ENCODE measurements at regions not wholly inside any gene's neighbourhood (a gene's known extent, or its start where the extent isn't known, plus 50 kb on each side); places are given as distances from the start of the nearest gene placed in this dataset.

DNA sequence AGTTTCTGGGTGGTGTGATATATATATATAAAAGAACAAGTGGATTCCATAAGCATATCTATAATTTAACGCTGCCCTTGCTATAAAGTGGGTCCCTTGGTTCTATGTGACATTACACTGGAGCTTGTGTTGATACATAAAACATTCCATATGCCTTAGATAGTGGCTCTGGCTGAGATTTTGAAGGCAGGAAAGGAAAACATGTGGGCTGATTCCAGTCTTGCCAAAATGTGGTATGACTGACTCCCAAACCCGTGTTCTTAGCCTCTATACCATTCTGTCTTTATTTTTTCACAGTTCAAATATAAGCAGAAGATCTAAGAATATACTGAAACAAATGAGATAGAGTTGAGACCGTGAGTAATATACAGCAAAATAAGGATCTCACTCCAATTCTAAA lies 522.8 kb upstream of the LRRC4C start:
- no peak for DNase-seq

DNA sequence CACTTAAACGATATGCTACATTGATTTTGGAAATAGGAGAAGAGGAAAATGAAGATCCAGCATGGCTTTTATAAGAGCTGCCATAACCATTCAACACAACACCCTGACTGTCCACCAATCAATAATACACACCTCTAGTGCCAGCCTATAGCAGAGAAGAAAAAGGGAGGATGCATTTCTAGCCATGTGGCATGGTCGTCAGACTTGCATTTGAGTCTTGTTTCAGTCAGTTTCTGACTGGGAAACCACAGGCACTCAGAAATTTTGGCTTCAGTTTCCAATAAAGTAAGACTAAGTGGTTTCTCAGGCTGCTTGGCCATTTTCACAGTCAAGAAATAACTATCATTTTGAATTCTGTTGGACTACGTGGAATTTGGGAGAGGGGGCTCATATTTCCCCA lies 523.5 kb upstream of the LRRC4C start:
- DNase-seq = no peak

DNA sequence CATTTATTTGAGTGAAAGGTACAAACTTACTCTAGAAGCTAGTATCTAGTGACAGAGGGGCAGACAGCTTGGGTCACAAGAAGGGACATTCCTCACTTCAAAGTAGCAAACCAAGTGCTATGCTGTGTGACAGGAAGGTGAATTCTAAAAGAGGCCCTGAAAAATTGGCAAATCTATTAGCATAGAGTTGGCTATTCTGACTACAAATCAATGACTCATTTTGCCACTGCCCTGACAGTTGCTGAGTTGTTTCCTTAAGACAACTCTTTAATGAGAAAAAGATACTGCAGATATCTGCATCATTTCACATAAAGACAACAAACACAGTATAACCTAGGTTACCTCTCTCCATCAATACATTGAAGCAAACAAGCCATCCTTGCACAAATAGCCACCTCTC lies 524.0 kb upstream of the LRRC4C start:
- no peak for DNase-seq

DNA sequence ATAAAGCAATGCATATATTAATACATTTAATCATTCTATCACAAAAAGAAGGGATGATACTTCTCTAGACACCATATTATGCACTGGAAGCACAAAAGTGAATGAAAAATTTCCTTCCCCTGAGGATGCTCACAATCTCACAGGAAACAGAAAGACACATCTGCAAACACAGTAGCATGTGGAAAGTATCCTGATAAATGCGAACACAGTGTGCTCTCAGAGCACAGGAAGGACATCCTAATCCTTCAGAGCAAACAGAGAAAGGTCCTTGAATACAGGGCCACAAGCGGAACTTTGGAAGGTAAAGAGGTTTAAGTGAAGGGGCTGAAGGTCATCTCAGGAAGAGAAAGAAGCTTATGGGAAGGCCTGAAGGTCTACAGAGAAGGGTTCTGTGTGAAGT lies 524.6 kb upstream of the LRRC4C start:
- DNase-seq = no peak

DNA sequence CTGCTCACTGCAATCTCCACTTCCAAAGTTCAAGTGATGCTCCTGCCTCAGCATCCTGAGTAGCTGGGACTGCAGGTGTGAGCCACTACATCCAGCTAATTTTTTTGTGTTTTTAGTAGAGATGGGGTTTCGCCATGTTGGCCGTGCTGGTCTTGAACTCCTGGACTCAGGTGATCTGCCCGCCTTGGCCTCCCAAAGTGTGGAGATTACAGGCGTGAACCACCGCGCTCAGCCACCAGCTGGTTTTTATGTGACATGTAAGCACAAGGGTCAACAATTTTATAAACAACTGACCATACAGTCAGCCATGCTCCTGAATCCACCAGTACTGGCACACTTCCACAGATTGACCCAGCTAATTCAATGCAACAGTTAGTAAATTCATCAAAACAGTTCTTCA lies 526.3 kb upstream of the LRRC4C start:
- DNase-seq = no peak

DNA sequence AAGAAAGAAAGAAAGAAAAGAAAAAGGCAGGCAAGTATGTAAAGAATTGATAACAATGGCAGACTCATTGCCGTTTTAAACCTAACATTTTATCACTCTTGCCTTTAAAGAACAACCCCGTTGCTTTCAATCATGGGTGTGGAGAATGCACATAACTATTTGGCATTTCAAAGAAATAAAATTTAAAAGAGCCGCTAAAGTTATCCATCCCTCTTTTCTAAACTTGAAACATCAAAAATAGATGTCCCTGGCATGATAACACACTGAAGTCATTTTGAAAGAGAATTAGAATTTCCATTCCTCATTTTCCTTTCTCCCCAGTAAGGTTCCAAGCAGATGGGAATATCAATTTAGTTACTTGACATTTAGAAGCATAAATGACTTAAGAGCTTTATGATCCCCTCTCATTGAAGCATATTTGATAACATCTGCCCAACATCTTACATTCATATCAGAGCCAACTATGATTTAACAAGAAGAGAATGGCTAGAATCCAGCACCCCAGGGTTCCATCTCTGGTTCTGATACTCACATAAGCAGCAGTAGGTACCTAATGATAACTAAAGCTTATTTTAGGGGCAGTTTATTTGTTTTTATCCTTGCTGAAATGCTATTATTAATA lies 529.6 kb upstream of the LRRC4C start:
- DNase-seq = no peak

DNA sequence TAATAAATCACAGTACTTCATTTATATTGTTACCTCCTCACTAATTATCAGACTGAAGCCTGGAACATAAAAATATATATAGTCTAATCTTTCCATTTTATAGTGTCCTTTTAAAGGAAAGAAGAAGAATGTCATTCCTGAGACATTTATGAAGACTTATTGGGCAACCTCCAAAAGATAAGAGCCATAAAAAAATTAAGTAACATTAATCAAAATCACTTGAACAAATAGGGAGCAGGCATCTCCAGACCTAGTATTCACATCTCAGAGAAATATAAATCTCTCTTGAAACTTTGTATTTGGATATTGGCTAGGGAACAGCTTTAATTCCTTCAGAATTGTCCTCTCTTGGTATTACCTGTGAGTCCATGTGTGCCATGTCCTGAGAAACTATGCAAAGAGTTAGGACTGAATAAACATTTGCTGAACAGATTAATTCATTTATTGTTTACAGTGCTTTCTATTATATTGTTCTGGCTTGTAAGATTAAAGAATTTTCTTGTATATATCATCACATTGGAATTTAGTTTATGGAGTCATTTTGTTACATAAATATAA lies 530.5 kb upstream of the LRRC4C start:
- no peak for DNase-seq

DNA sequence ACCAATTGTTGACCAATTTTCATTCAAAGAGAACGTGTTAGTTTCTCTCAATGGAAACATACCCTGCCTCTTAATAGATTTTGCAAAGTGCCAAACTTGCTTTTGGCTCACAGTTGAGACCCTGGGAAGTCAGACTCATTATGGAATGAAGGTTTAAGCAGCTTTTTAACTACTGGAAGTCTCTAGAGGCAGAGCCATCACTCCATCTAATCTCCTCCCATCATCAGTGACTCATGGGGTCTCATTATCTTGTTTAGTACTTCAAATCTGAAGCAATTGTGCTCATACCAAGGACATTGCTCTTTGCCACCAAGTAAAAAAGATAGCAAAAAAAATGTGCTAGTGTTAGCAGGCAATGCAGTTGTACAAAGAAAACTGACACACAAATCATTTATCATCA lies 537.1 kb upstream of the LRRC4C start:
- DNase-seq = no peak

DNA sequence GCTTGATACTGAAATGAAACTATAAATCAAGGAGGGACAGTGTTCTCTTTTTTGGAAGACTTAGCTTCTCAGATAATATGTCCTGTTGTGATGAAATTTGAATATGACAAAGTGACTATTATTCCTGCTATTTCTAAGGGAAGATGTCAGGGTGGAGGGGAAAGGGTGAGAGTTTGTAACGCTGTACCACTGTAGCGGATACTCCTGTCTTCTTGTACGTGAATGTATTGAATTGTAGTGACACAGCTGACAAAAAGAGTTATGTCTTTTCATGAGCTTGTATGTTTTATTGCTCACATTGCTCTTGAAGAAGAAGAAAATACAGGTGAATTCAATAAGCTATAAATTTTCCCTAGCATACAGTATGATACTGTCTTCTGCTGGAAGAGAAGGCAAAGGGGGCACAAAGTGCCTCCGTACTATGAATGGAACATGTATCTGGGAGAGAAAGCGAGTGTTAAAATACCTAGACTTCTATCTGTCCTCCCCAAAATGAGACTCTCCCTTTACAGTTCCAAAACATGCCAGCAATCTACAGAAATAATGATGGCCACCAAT lies 538.5 kb upstream of the LRRC4C start:
- no peak for DNase-seq

DNA sequence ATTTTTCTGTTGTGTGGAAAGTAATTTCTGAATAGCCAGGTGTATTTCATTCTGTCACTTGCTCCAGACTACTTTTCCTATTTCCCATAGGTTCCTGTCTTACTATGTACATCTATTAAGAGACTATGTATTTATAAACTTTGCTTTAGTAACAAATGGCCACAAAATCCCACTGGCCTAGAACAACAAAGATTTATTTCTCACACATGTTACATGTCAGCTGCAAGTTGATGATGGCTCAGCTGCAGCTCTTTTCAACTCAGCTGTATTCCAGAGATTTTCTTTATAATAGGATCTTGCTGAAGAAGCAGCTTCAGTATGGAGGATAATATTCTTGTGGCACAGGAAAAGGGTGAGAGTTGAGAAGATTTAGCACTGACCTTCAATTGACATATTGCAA lies 539.6 kb upstream of the LRRC4C start:
- no peak for DNase-seq

DNA sequence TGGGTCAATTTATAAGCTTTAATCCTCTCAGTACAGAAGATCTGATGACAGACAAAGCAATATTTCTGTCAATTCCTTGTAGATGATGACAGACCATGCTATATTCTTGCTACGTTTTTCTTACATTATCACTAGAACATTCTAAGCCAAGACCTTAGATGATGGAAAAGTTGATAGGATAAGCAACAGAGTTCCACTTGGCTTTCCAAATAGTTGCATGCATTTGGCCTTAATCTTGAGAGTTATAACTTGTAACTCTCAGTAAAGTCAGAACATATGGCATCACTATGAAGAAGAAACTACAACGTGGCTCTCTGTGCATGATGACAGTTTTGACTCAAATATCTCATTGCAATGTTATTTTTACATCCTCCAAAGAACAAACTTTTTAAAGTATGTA lies 544.3 kb upstream of the LRRC4C start:
- no peak for DNase-seq

DNA sequence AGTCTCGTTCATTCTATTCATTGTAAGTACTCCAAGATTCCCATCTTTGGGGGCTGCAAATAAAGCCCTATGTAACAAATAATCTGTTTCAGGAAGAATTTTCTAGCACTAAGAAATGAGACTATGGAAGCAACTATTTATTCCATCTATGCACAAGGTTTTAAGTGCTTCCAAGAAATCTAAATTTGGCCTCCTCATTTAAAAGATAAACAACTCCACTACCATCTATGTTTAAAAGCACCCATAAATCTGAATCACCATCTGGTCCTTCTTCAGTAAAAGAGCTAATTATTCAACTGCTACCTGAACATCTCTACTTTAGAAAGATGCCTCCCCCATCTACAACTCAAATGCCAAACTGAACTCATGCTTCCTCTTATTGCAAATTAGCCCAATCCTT lies 547.3 kb upstream of the LRRC4C start:
- DNase-seq = no peak

DNA sequence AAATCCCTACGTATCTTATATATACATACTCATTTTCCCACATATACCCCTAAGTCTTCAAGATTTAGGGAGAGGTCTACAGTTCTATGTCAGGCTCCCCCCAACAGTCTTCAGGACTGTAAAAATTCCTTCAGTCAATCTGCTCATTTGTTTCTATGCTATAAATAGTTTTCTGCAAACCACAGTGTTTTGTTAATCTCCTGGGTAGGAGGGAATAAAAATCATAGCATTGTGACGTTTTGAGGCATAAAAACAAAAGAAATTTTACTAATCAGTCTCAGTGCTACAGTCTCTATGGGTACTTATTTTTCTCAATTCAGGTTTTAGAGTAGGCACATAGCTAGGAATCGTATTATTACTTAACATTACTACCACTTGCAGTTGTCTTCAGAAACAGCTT lies 552.8 kb upstream of the LRRC4C start:
- DNase-seq = no peak

DNA sequence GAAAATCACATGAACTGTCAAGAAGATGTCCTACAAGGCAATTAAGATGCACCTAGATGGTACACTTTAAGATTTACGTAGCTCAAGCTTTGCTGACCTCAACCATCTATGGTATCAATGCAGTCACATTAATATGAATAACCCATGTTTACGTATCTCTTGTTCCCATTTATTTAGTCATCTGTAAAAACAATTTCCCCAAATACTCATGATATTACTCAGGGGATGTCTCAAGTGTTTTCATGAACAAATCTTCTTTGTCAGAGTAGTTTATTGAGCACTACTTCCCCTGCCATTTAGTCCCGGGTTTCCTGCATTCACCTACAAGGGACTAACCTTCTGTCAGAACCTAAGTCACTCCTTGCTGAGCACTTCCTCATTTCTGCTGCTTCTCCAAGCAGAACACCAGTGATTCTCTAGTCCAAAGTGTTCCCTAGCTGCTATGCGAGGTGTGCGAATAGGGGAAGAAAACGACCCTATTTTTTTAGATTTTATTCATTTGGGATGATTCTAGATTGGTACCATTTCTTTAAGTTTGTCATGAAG lies 554.3 kb upstream of the LRRC4C start:
- no peak for DNase-seq

DNA sequence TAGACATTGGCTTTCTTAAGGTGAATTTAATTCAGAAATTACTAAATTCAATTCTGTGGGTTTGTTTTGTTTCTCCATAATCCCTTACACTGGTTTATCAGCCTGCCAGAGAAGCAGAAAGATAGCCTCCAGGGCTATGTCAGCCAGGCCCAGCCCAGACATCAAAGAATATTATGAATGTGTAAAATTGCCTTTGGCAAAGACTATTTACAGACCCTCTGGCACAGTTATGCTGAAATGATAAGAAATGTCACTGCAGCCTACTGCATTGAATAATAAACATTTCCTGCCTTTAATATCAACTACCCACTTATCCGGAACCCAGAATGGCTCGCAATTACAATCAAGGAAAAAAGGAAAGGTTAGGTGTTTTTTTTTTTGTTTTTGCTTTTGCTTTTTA lies 562.5 kb upstream of the LRRC4C start:
- no peak for DNase-seq

DNA sequence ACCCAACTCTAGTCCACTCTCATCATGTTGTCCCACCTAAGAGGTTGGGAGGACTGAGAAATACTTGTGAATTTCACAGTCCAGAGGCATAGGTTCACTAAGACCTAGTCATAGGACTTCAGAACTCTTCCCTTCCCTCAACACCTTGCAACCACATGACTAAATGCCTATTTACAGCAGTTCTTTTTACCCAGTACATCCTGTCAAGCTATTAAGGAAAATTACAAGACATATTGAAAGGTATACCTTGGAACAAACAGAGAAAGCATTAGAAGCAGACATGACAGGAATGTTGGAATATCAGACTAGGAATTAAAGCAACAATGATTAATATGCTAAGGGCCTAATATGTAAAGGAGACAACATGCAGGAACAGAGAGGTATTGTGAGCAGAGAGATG lies 563.8 kb upstream of the LRRC4C start:
- DNase-seq = no peak

DNA sequence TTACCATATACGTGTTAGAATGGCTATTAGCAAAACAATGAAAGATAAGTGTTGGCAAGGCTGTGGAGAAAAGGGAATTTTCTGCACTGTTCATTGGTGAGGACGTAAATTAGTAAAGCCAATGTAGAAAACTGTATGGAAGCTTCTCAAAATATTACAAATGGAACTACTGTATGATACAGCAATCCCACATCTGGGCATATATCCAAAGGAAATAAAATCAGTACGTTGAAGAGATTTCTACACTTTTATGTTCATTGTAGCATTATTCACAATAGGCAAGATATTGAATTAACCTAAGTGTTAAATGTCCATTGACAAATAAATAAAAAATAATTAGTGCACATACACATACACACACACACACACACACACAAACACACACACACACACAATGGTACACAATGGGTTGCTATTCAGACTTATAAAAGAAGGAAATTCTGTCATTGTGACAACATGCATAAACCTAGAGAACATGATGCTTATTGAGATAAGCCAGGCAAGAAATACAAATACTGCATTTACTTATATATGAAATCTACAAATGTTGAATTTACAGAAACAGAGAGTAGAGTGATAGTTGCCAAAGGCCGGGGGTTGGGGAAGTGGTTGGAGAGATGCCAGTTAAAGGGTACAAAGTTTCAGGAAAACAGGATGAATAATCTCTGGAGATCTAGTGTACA lies 565.8 kb upstream of the LRRC4C start:
- no peak for DNase-seq

DNA sequence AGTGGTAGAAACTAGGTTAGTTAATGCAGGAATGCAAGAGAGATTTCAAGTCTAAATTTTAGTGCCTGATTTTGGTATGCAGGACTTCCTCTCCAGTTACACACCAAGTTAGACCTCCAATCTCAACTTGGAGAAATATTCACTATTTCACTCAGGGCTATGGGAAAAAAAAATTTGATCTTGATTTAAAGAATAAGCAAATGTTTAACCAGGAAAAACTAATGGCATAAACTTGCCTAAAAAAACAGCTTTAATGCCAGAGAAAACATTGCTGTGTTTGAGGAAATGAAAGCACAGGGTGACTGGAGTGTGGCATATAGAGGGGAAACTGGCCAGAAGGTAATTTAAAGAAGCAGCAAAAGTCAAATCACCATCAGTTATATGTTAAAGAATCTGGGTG lies 575.4 kb upstream of the LRRC4C start:
- no peak for DNase-seq

DNA sequence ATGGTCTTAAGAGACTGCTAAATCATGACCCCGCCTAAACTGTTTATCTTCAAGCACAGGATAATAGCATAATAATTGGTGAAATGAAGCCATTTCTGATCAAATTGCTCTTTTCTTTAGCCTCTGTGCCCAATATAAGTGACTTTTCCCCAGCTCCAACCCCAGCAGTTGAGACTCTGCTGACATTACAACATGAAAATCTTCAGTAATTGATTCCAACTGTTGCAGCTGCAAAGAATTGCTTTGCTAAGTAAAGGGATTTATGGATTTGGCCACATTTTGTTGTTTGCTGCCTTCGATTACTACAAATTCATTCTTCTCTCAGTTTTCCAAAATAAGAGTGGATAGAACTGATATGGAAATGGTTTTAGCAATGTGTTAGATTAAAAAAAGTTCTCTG lies 576.7 kb upstream of the LRRC4C start:
- DNase-seq = no peak

DNA sequence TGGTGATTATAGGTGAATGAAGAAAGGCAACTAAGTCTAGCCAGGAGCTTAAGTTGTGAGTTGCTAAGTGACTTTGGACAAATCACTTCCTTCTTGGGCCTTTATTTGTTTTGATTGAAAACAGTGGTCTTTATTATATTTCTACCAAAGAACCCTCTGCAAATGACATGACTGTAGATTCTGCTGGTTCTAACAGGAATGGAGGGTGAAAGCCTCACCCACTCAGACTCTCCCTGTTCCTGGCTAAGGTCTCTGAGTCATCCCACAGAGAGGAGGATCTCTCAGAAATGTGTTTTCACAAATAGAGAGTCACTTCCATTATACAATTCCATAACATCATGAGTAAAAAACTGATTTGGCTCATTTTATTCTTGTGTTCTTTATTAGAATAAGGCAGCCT lies 583.9 kb upstream of the LRRC4C start:
- DNase-seq = no peak

DNA sequence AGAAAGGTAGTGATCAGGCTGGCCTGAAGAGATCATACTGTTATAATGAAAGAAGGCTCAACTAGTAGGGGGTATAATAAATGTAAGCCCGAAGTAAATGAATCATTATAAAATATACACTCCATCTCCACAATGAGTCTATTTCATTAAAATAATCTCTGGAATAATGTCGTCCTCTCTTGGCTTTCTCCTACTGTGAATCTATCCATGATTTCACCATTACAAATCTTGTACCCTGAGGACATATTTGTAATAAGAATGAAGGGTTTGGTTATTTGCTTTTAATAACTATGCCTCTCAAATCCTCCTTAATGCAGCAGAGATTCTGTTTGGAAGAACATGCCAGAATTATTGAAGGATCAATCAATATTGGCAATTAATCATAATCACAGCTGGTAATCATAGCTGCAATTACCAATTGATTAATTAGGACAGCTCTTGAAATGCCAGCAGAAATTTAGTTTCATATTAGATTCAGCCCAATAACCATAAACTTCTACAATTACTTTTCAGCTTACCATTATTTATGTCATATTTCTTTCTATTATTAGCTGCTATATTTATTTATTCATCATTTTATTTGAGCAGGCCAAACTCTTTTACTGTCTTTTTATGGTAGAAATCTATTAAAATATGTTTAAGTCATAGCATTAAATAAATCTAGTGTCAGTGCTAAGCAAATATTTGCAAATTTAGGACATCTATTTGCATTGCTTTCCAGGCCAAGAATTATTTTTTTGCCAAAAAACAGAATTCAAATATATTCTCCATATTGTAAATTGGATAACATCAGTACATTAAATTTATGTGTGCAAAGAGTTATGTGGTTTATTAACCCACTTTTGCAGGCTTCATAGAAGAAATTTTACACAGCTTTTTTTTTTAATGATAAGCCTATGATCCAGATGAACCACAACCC lies 588.4 kb upstream of the LRRC4C start:
- no peak for DNase-seq

DNA sequence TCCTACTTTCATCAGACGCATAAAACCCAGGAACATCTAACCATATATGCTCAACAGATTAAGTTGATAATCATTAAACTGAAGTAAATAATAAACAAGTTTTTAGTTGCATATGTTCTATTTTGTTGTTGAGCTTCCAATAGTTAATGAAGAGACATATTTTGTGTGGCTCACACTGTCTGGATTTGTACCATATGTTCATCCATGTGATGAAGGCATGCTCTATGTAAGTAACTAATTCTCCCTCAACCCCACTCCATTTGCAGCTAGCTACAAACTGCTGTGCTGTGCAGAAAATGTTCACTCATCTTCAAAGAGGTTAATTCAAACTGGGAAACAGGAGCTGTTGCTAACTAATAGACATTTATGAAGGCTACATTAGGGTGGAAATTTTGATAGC lies 589.7 kb upstream of the LRRC4C start:
- DNase-seq = no peak

DNA sequence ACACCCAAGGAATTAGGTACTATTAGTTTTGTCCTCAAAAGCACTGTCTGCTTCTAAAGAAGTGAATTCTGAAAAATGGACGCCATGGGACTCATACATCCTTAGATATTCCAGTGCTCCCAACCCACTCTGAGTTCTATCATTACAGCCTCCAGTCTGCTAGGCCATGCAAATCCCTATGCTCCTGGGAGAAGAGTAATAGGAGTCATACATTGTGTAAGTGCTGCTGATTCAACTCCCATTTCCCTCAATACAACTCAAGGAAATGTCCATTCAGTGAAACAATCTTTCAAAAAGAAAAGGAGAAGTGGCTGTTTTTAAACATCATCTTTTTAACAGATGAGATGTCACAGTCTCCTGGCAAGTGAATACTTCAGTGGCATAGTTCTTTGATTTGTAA lies 590.2 kb upstream of the LRRC4C start:
- no peak for DNase-seq
